ENCODE measurements at regions not wholly inside any gene's neighbourhood (a gene's known extent, or its start where the extent isn't known, plus 50 kb on each side); places are given as distances from the start of the nearest gene placed in this dataset.

DNA sequence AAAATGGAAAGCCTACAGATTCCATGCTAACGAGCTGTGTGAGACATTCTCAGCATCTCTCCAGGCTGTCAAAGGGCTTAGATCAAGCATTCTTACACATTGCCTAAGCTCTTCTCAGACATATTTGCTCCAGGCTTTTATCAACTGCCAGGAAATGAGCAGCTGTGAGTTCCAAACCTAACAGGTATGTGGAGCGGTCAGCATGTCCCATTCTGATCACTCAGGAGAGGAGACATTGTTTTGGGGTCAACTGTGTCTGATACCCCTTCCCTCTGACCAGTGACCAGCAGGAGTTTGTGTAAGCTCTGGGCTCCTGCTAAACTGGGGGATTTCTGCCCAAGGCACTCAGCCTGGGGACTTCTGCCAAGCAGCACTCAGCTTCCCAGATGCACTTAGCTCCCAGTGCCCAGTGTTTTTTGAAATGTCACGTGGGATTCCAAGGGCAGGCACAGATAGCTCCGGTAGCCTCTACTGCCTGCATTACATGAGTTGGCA, 229.1 kb downstream of the SEC61B start:
- TF ChIP-seq, protein P1, sequence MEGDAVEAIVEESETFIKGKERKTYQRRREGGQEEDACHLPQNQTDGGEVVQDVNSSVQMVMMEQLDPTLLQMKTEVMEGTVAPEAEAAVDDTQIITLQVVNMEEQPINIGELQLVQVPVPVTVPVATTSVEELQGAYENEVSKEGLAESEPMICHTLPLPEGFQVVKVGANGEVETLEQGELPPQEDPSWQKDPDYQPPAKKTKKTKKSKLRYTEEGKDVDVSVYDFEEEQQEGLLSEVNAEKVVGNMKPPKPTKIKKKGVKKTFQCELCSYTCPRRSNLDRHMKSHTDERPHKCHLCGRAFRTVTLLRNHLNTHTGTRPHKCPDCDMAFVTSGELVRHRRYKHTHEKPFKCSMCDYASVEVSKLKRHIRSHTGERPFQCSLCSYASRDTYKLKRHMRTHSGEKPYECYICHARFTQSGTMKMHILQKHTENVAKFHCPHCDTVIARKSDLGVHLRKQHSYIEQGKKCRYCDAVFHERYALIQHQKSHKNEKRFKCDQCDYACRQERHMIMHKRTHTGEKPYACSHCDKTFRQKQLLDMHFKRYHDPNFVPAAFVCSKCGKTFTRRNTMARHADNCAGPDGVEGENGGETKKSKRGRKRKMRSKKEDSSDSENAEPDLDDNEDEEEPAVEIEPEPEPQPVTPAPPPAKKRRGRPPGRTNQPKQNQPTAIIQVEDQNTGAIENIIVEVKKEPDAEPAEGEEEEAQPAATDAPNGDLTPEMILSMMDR (IDR thresholded peaks at IDR 0.05): no peak
- TF ChIP-seq POLR2AphosphoS5 (IDR thresholded peaks at IDR 0.05): no peak
